K562 (cell line): ENCODE measurements at regions not wholly inside any gene's neighbourhood (a gene's known extent, or its start where the extent isn't known, plus 50 kb on each side); places are given as distances from the start of the nearest gene placed in this dataset.
A peak's percentile ranks its signal among the peaks of the same experiment; 100 is the strongest.

Source experiments
- ARID4B ChIP-seq: sonication (generic); formaldehyde crosslinking; IDR thresholded peaks from 2 replicates; pipeline ENCODE4 v1.8.0; 2022; ENCODE audit warnings: mild to moderate bottlenecking, missing genetic modification reagents
- BMI1 ChIP-seq: fragments of 150-350 bp; IDR thresholded peaks from 2 replicates; pipeline ENCODE4 v1.6.1; 2014; ENCODE audit warnings: low read length
- CREBBP ChIP-seq: IDR thresholded peaks from one replicate; pipeline ENCODE4 v1.6.1; 2012; ENCODE audit warnings: low read depth, mild to moderate bottlenecking, control low read depth, inconsistent platforms, low read length
- DLX4 ChIP-seq: fragments of 250-450 bp; sonication (Bioruptor Pico); IDR thresholded peaks from 2 replicates; pipeline ENCODE4 v1.6.1; 2021; ENCODE audit warnings: mild to moderate bottlenecking
- DMBX1 ChIP-seq: fragments of 250-450 bp; sonication (Bioruptor Pico); IDR thresholded peaks from 2 replicates; pipeline ENCODE4 v1.8.0; 2022; ENCODE audit warnings: inconsistent platforms, mild to moderate bottlenecking, moderate library complexity, borderline replicate concordance
- DNMT1 ChIP-seq: fragments of 450-650 bp; IDR thresholded peaks from 2 replicates; pipeline ENCODE4 v1.6.1; 2016; ENCODE audit warnings: antibody characterized with exemption, mild to moderate bottlenecking
- FIP1L1 ChIP-seq: fragments of 200-400 bp; formaldehyde crosslinking; IDR thresholded peaks from 2 replicates; pipeline ENCODE4 v1.6.1; 2018; ENCODE audit warnings: mild to moderate bottlenecking, low read depth, low read length; ENCODE audit not compliant: poor library complexity, severe bottlenecking
- FOXJ2 ChIP-seq: fragments of 200-800 bp; sonication (Bioruptor generic); IDR thresholded peaks from 2 replicates; pipeline ENCODE4 v1.6.1; 2016; ENCODE audit warnings: missing genetic modification characterization, missing compliant biosample characterization
- HMG20A ChIP-seq: fragments of 450-650 bp; formaldehyde crosslinking; conservative IDR thresholded peaks from 2 replicates; pipeline ENCODE4 v1.4.0; 2020; ENCODE audit warnings: mild to moderate bottlenecking, mixed read lengths
- KLF13 ChIP-seq: fragments of 450-650 bp; IDR thresholded peaks from 2 replicates; pipeline ENCODE4 v1.6.1; 2016; ENCODE audit warnings: missing genetic modification characterization, low read depth, mild to moderate bottlenecking, missing compliant biosample characterization, moderate library complexity, borderline replicate concordance
- MCM7 ChIP-seq, 2 experiments: fragments of 450-650 bp; IDR thresholded peaks; 2 replicates each; pipeline ENCODE4 v1.6.1; 2016 to 2018
- NCOA2 ChIP-seq, 2 experiments: fragments of 450-650 bp; IDR thresholded peaks; 2 replicates each; pipeline ENCODE4 v1.6.1; 2018; ENCODE audit warnings: mild to moderate bottlenecking in 2 of 2, moderate library complexity in 1 of 2; ENCODE audit not compliant: partially characterized antibody in 2 of 2
- NR3C1 ChIP-seq: sonication (generic); formaldehyde crosslinking; IDR thresholded peaks from 2 replicates; pipeline ENCODE4 v1.8.1; 2022; ENCODE audit warnings: missing genetic modification reagents
- PCBP2 ChIP-seq: fragments of 200-400 bp; formaldehyde crosslinking; IDR thresholded peaks from 2 replicates; pipeline ENCODE4 v1.6.1; 2018; ENCODE audit warnings: low read length, low read depth, mild to moderate bottlenecking, moderate library complexity; ENCODE audit not compliant: poor library complexity, severe bottlenecking
- PRMT5 ChIP-seq: sonication (generic); formaldehyde crosslinking; IDR thresholded peaks from 2 replicates; pipeline ENCODE4 v1.5.0; 2020; ENCODE audit warnings: missing genetic modification reagents
- PURB ChIP-seq: sonication (generic); formaldehyde crosslinking; IDR thresholded peaks from 2 replicates; pipeline ENCODE4 v1.9.0; 2021; ENCODE audit warnings: low read depth, mild to moderate bottlenecking, missing genetic modification reagents
- RNF2 ChIP-seq: sonication (generic); IDR thresholded peaks from 2 replicates; pipeline ENCODE4 v1.6.1; 2016
- SMARCE1 ChIP-seq: fragments of 450-650 bp; IDR thresholded peaks from 2 replicates; pipeline ENCODE4 v1.7.1; 2016; ENCODE audit warnings: mild to moderate bottlenecking
- ZNF436 ChIP-seq: fragments of 250-450, 450-650 bp; sonication (Bioruptor Pico); formaldehyde crosslinking; IDR thresholded peaks from 2 replicates; pipeline ENCODE4 v1.7.0; 2020; ENCODE audit warnings: mild to moderate bottlenecking
- ZNF511 ChIP-seq: sonication (generic); formaldehyde crosslinking; IDR thresholded peaks from 2 replicates; pipeline ENCODE4 v1.8.0; 2022; ENCODE audit warnings: mild to moderate bottlenecking, missing genetic modification reagents
- ZNF778 ChIP-seq: fragments of 450-650 bp; formaldehyde crosslinking; IDR thresholded peaks from 2 replicates; pipeline ENCODE4 v1.4.0; 2020; ENCODE audit warnings: mild to moderate bottlenecking, moderate library complexity
- ZNF830 ChIP-seq: fragments of 250-450 bp; sonication (Bioruptor Pico); IDR thresholded peaks from 2 replicates; pipeline ENCODE4 v1.5.0; 2021; ENCODE audit warnings: mild to moderate bottlenecking
- TF ChIP-seq, protein P1 (sequence below): fragments of 250-450 bp; sonication (Bioruptor Pico); IDR thresholded peaks from 2 replicates; pipeline ENCODE4 v1.4.0; 2020; ENCODE audit warnings: mild to moderate bottlenecking, moderate library complexity

DNA sequence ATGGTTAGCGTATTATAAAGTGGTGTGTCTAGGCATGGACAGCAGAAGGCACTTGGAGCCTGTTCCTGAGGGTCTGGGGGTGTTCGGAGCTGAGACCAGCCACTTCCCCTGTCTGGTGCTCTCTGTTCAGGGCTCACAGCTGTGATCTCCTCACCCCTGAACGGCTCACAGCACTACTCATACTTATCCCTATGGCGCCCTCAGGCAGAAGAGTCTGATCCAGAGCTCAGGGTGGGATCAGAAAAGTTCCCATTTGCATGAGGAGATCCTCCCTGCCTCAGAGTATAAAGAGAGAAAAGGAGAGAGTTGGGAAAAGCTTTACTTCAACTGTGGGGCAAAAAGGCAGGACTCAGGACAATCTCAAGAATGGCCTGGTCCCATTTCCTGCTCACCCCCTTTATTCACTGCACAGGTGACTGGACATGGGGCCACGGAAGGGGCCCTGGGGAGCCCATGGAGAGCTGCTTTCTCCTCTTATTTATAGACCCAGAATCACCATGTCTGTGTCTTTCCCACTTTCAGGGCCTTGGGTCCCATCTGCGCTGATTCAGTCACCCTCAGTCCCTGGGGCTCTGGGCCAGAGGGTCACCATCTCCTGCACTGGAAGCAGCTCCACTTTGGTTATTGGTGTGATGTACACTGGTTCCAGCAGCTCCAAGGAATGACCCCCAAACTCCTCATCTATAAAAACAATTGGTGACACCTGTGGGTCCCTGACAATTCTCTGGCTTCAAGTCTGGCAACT is 97.0 kb upstream of the TOP3B start (continued):
- no peak for TF ChIP-seq ARID4B (CRISPR knock-in tag)
- no peak for TF ChIP-seq BMI1
- no peak for TF ChIP-seq PURB (CRISPR knock-in tag)
- 0 out of 2 replicates have a peak, but pooled peaks have one; percentile 30 for TF ChIP-seq ZNF436 (CRISPR knock-in tag)
- 0 out of 2 replicates have a peak, but pooled peaks have one; percentile 31 for TF ChIP-seq DMBX1
- TF ChIP-seq NR3C1 (CRISPR knock-in tag) = no peak
- no peak for TF ChIP-seq HMG20A (CRISPR knock-in tag)
- no peak for TF ChIP-seq SMARCE1
- TF ChIP-seq FOXJ2 (tag) = no peak
- TF ChIP-seq MCM7 (IDR thresholded peaks at IDR 0.05) = 0 out of 4 replicates have a peak, but pooled peaks of 1 of the 2 experiments have one; percentile 51
- TF ChIP-seq ZNF778 (CRISPR knock-in tag) = no peak
- TF ChIP-seq RNF2 = no peak
- no peak for TF ChIP-seq NCOA2 (IDR thresholded peaks at IDR 0.05; ENCODE audit: partially characterized antibody in 2 of 2)
- TF ChIP-seq ZNF830 = no peak
- TF ChIP-seq DNMT1 = no peak
- TF ChIP-seq ZNF511 (CRISPR knock-in tag) = peak; percentile 61; the same call in 1 of the 2 replicates
- no peak; the same call in 1 of the 2 replicates for TF ChIP-seq DLX4
- TF ChIP-seq PCBP2 = no peak
- no peak for TF ChIP-seq CREBBP
- TF ChIP-seq PRMT5 (CRISPR knock-in tag) = 0 out of 2 replicates have a peak, but pooled peaks have one; percentile 40
- no peak for TF ChIP-seq KLF13 (tag)
- TF ChIP-seq, protein P1, sequence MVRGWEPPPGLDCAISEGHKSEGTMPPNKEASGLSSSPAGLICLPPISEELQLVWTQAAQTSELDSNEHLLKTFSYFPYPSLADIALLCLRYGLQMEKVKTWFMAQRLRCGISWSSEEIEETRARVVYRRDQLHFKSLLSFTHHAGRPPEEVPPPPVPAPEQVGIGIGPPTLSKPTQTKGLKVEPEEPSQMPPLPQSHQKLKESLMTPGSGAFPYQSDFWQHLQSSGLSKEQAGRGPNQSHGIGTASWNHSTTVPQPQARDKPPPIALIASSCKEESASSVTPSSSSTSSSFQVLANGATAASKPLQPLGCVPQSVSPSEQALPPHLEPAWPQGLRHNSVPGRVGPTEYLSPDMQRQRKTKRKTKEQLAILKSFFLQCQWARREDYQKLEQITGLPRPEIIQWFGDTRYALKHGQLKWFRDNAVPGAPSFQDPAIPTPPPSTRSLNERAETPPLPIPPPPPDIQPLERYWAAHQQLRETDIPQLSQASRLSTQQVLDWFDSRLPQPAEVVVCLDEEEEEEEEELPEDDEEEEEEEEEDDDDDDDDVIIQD (CRISPR knock-in tag) = no peak
- TF ChIP-seq FIP1L1 = no peak
